H1 (cell line): ENCODE measurements at regions not wholly inside any gene's neighbourhood (a gene's known extent, or its start where the extent isn't known, plus 50 kb on each side); places are given as distances from the start of the nearest gene placed in this dataset.

Experiments used
- CTCF ChIA-PET: fragments of 300-600 bp; sonication (Branson Sonifier 250); formaldehyde crosslinking; loops from one replicate; lab custom pipeline; 2021; ENCODE audit not compliant: partially characterized antibody; lab: Charles Lee
- POLR2A ChIA-PET: fragments of 300-600 bp; sonication (Branson Sonifier 250); formaldehyde crosslinking; loops from one replicate; lab custom pipeline; 2021; ENCODE audit warnings: inconsistent platforms; ENCODE audit not compliant: partially characterized antibody; lab: Charles Lee
- DNase-seq, 2 experiments: peaks; one replicate each; pipeline versions ENCODE4 v3.0.0 to v3.0.0-alpha.2; 2010 to 2022; ENCODE audit warnings: low spot score in 2 of 2, low read depth in 1 of 2, mixed read lengths in 1 of 2
- FAIRE-seq: peaks from 2 replicates; lab custom pipeline; 2011; peaks lifted over from hg19 to GRCh38; lab: Jason Lieb, UNC
- H2AFZ ChIP-seq: 2 replicates; pipeline ENCODE4 v1.8.1; 2012; ENCODE audit warnings: low read length, inconsistent platforms
- H2AK5ac ChIP-seq: 2 replicates; pipeline ENCODE4 v1.6.1; 2013; ENCODE audit warnings: low read depth, low read length
- H2BK120ac ChIP-seq: replicated peaks from 2 replicates; pipeline ENCODE3; 2013; ENCODE audit warnings: low read depth, low read length, inconsistent platforms
- H2BK12ac ChIP-seq: 2 replicates; pipeline ENCODE4 v1.6.1; 2013; ENCODE audit warnings: low read depth, low read length
- H2BK15ac ChIP-seq: 2 replicates; pipeline ENCODE4 v1.6.1; 2013; ENCODE audit warnings: low read length
- H2BK20ac ChIP-seq: 2 replicates; pipeline ENCODE4 v1.6.1; 2013; ENCODE audit warnings: low read length
- H2BK5ac ChIP-seq: 2 replicates; pipeline ENCODE4 v1.6.1; 2013; ENCODE audit warnings: low read depth, low read length
- H3K14ac ChIP-seq: 2 replicates; pipeline ENCODE4 v1.6.1; 2013; ENCODE audit warnings: inconsistent platforms; ENCODE audit not compliant: insufficient read length
- H3K18ac ChIP-seq: 2 replicates; pipeline ENCODE4 v1.6.1; 2013; ENCODE audit warnings: low read length; ENCODE audit errors: extremely low read depth
- H3K23ac ChIP-seq: 2 replicates; pipeline ENCODE4 v1.6.1; 2013; ENCODE audit warnings: inconsistent platforms; ENCODE audit not compliant: insufficient read length
- H3K23me2 ChIP-seq: 2 replicates; pipeline ENCODE4 v1.6.1; 2013; ENCODE audit warnings: low read depth, low read length
- H3K27ac ChIP-seq: 2 replicates; pipeline ENCODE4 v1.6.1; 2011; ENCODE audit warnings: low read depth, low read length, inconsistent platforms
- H3K27me3 ChIP-seq, 4 experiments: replicated peaks in 1 of 4; 1 replicate in 1 of 4; 2 replicates in 3 of 4; pipeline versions ENCODE4 v1.6.1 to v1.8.1; 2011 to 2013; ENCODE audit warnings: low read length in 3 of 4, mild to moderate bottlenecking in 3 of 4, inconsistent platforms in 2 of 4, mixed read lengths in 2 of 4, moderate library complexity in 1 of 4; ENCODE audit not compliant: control insufficient read depth in 3 of 4, insufficient read depth in 3 of 4; ENCODE audit errors: extremely low read depth in 1 of 4
- H3K36me3 ChIP-seq, 4 experiments: 2 replicates each; pipeline versions ENCODE4 v1.6.1 to v1.8.1; 2011 to 2013; ENCODE audit warnings: mild to moderate bottlenecking in 4 of 4, low read length in 3 of 4, moderate library complexity in 2 of 4, control low read depth in 1 of 4, inconsistent platforms in 1 of 4; ENCODE audit not compliant: insufficient read depth in 4 of 4, control insufficient read depth in 2 of 4
- H3K4ac ChIP-seq: replicated peaks from 2 replicates; pipeline ENCODE3; 2013; ENCODE audit warnings: low read length, low read depth, mixed read lengths, inconsistent platforms; ENCODE audit not compliant: insufficient read length
- H3K4me1 ChIP-seq, 4 experiments: replicated peaks in 1 of 4; 1 replicate in 1 of 4; 2 replicates in 3 of 4; pipeline versions ENCODE4 v1.6.1 to v1.8.1; 2011 to 2013; ENCODE audit warnings: low read length in 3 of 4, inconsistent platforms in 2 of 4, mixed read lengths in 1 of 4; ENCODE audit not compliant: insufficient read depth in 4 of 4, control insufficient read depth in 3 of 4
- H3K4me2 ChIP-seq, 2 experiments: 2 replicates each; pipeline versions ENCODE4 v1.6.1 to v1.8.1; 2011 to 2013; ENCODE audit warnings: low read depth in 2 of 2, low read length in 2 of 2, control low read depth in 1 of 2, inconsistent platforms in 1 of 2, mild to moderate bottlenecking in 1 of 2; ENCODE audit not compliant: insufficient read depth in 1 of 2
- H3K4me3 ChIP-seq, 4 experiments: fragments of 200-600, 300-600 bp in 1 of 4; sonication (generic), shearing (Covaris generic), sonication (Bioruptor Twin) in 1 of 4; 2 replicates each; pipeline versions ENCODE4 v1.5.1 to v1.8.1; 2011 to 2016; ENCODE audit warnings: low read length in 4 of 4, low read depth in 3 of 4, control low read depth in 2 of 4, inconsistent platforms in 2 of 4, mild to moderate bottlenecking in 2 of 4, mixed read lengths in 1 of 4, moderate library complexity in 1 of 4; ENCODE audit not compliant: insufficient read depth in 2 of 4; ENCODE audit errors: extremely low read depth in 1 of 4
- H3K56ac ChIP-seq: replicated peaks from 2 replicates; pipeline ENCODE3; 2013; ENCODE audit warnings: low read depth, mild to moderate bottlenecking, mixed read lengths, low read length, inconsistent platforms; ENCODE audit not compliant: insufficient read length
- H3K79me1 ChIP-seq: 2 replicates; pipeline ENCODE4 v1.6.1; 2013; ENCODE audit warnings: low read depth, low read length, control low read depth
- H3K79me2 ChIP-seq, 2 experiments: 2 replicates each; pipeline versions ENCODE4 v1.6.1 to v1.8.1; 2012 to 2013; ENCODE audit warnings: low read length in 2 of 2, mild to moderate bottlenecking in 2 of 2, inconsistent platforms in 1 of 2; ENCODE audit not compliant: insufficient read depth in 2 of 2, control insufficient read depth in 1 of 2
- H3K9ac ChIP-seq, 4 experiments: replicated peaks in 1 of 4; 1 replicate in 1 of 4; 2 replicates in 3 of 4; pipeline versions ENCODE4 v1.6.1 to v1.8.1; 2011 to 2013; ENCODE audit warnings: low read depth in 3 of 4, low read length in 3 of 4, control low read depth in 2 of 4, mild to moderate bottlenecking in 2 of 4, moderate library complexity in 2 of 4, inconsistent platforms in 1 of 4; ENCODE audit errors: extremely low read depth in 1 of 4
- H3K9me3 ChIP-seq, 2 experiments: 2 replicates each; pipeline versions ENCODE4 v1.6.1 to v1.8.1; 2012 to 2013; ENCODE audit warnings: mild to moderate bottlenecking in 2 of 2, moderate library complexity in 2 of 2, control low read depth in 1 of 2, inconsistent platforms in 1 of 2, low read depth in 1 of 2, low read length in 1 of 2, mixed read lengths in 1 of 2; ENCODE audit not compliant: insufficient read depth in 2 of 2
- H4K20me1 ChIP-seq, 2 experiments: replicated peaks in 1 of 2; 2 replicates each; pipeline versions ENCODE3 to v1.8.1; 2011 to 2013; ENCODE audit warnings: inconsistent platforms in 2 of 2, low read length in 2 of 2, mild to moderate bottlenecking in 1 of 2; ENCODE audit not compliant: insufficient read depth in 2 of 2, control insufficient read depth in 1 of 2
- H4K5ac ChIP-seq: 2 replicates; pipeline ENCODE4 v1.6.1; 2013; ENCODE audit warnings: low read length, low read depth, mixed read lengths, inconsistent platforms; ENCODE audit not compliant: insufficient read length
- H4K8ac ChIP-seq: 2 replicates; pipeline ENCODE4 v1.8.0; 2013; ENCODE audit warnings: mild to moderate bottlenecking, moderate library complexity, low read length, inconsistent platforms; ENCODE audit not compliant: insufficient read depth; ENCODE audit errors: extremely low read depth
- H4K91ac ChIP-seq: replicated peaks from 2 replicates; pipeline ENCODE3; 2013; ENCODE audit warnings: low read length, mixed read lengths, inconsistent platforms; ENCODE audit not compliant: insufficient read length
- ATF3 ChIP-seq: IDR thresholded peaks from 2 replicates; pipeline ENCODE4 v1.6.1; 2011; ENCODE audit warnings: low read depth, mild to moderate bottlenecking, low read length; ENCODE audit not compliant: insufficient read depth
- CREB1 ChIP-seq: IDR thresholded peaks from 2 replicates; pipeline ENCODE4 v1.6.1; 2012; ENCODE audit warnings: inconsistent platforms
- EGR1 ChIP-seq: IDR thresholded peaks from 2 replicates; pipeline ENCODE4 v1.6.1; 2011; ENCODE audit warnings: low read depth, low read length, borderline replicate concordance
- EP300 ChIP-seq, 2 experiments: IDR thresholded peaks; 1 replicate in 1 of 2; 2 replicates in 1 of 2; pipeline ENCODE4 v1.6.1; 2011 to 2012; ENCODE audit warnings: low read depth in 2 of 2, low read length in 2 of 2, mild to moderate bottlenecking in 2 of 2, borderline replicate concordance in 1 of 2, inconsistent platforms in 1 of 2, moderate library complexity in 1 of 2
- GABPA ChIP-seq: IDR thresholded peaks from 2 replicates; pipeline ENCODE4 v1.6.1; 2011; ENCODE audit warnings: mild to moderate bottlenecking, low read length, moderate library complexity, borderline replicate concordance; ENCODE audit not compliant: insufficient read depth
- JUN ChIP-seq: IDR thresholded peaks from 2 replicates; pipeline ENCODE4 v1.6.1; 2011; ENCODE audit warnings: low read depth, mild to moderate bottlenecking, improper control_type of control experiment, low read length
- NRF1 ChIP-seq: IDR thresholded peaks from 2 replicates; pipeline ENCODE4 v1.6.1; 2011; ENCODE audit warnings: mild to moderate bottlenecking, low read depth, low read length, improper control_type of control experiment
- RXRA ChIP-seq: IDR thresholded peaks from 2 replicates; pipeline ENCODE4 v1.6.1; 2011; ENCODE audit warnings: low read depth, mild to moderate bottlenecking, low read length, moderate library complexity; ENCODE audit not compliant: insufficient read depth
- SP4 ChIP-seq: IDR thresholded peaks from 2 replicates; pipeline ENCODE4 v1.6.1; 2012; ENCODE audit warnings: low read length, inconsistent platforms
- WGBS, 2 experiments: shearing (Covaris generic) in 1 of 2; methylation state at CpG; one replicate each; pipeline versions ENCODE4 v1.1.6 to v1.1.7; 2013 to 2015; ENCODE audit warnings: low lambda C conversion rate in 2 of 2, mixed read lengths in 2 of 2, inconsistent platforms in 1 of 2, low coverage in 1 of 2, missing lambda C conversion rate in 1 of 2; ENCODE audit not compliant: insufficient replicate concordance in 2 of 2, insufficient coverage in 1 of 2, insufficient read length in 1 of 2; ENCODE audit errors: extremely low coverage in 1 of 2, missing lambda C conversion rate in 1 of 2; 5-methylcytosine and 5-hydroxymethylcytosine counted together

- Histone ChIP-seq H3K4me2 (no peak overlapping the region), H2BK120ac (no peak overlapping the region), H2AK5ac (no peak overlapping the region), H3K9me3 (no peaks in the 10 kb centered on the region), H3K4me3 (no peak overlapping the region), H2BK20ac (no peak overlapping the region), H3K4ac (no peak overlapping the region), H2AFZ (no peak overlapping the region), H3K18ac (no peak overlapping the region), H3K27me3 (no peaks in the 10 kb centered on the region; a peak in 1 of 7 replicates), H3K4me1 (no peaks in the 10 kb centered on the region), H4K20me1 (no peaks in the 10 kb centered on the region), H4K5ac (no peak overlapping the region), H3K36me3 (no peaks in the 10 kb centered on the region), H3K14ac (no peak overlapping the region), H3K79me2 (no peaks in the 10 kb centered on the region), H4K8ac (no peak overlapping the region)
- FAIRE-seq (no peak), DNase-seq (no peak)
- WGBS, 2 experiments: 91% methylated on average over 3 of the region's 3 CpGs; no CpG with 5 or more reads in 1 of the 2 experiments
- CTCF ChIA-PET: no interaction called here
- TF ChIP-seq SP4 (no peak), JUN (no peak), CREB1 (no peak), NRF1 (no peak), EGR1 (no peak), GABPA (no peak), ATF3 (no peak), RXRA (no peak), EP300 (IDR thresholded peaks at IDR 0.05; ENCODE audit: borderline replicate concordance in 1 of 2, low read depth in 2 of 2, low read length in 2 of 2) (no peak)
- TF ChIP-seq, all 59 proteins: peak for 0
- Histone ChIP-seq H4K91ac (no peak overlapping the region), H3K56ac (no peak overlapping the region), H3K27ac (no peak overlapping the region), H3K79me1 (no peaks in the 10 kb centered on the region), H2BK15ac (no peak overlapping the region), H3K23ac (no peak overlapping the region), H3K9ac (no peak overlapping the region), H2BK5ac (no peak overlapping the region), H3K23me2 (no peaks in the 10 kb centered on the region), H2BK12ac (no peak overlapping the region)
- POLR2A ChIA-PET: no interaction called here
These were observed 222.6 kb upstream of the CPHXL start for GRCh38 chr16:75948886-75949285.
